HepG2 (cell line): ENCODE measurements at regions not wholly inside any gene's neighbourhood (a gene's known extent, or its start where the extent isn't known, plus 50 kb on each side); places are given as distances from the start of the nearest gene placed in this dataset.

Source experiments
- ATAC-seq: fragments of 200-7000 bp; cut with Tn5 transposase; 3 replicates; pipeline ENCODE4 v1.9.1; 2020; ENCODE audit warnings: mild to moderate bottlenecking, moderate library complexity
- BruUV-seq: library from RNA; stranded (reverse); fragments of 400-500 nt; replicated peaks from 2 replicates; lab custom pipeline; 2021; lab: Mats Ljungman, UMichigan
- CTCF ChIA-PET: fragments of 300-600 bp; formaldehyde crosslinking; extraction: SDS; loops from one replicate; lab custom pipeline; 2021; ENCODE audit warnings: low total read pairs, inconsistent platforms, low intra/inter-chr PET ratio; lab: Yijun Ruan, JAX
- POLR2A ChIA-PET: fragments of 350-600 bp; sonication (Branson Sonifier 250); formaldehyde crosslinking; loops from one replicate; lab custom pipeline; 2020; ENCODE audit warnings: antibody characterized with exemption, inconsistent platforms; lab: Yijun Ruan, JAX
- DNase-seq: peaks from one replicate; pipeline ENCODE4 v3.0.0-alpha.2; 2015; ENCODE audit warnings: low spot score
- FAIRE-seq: peaks from 3 replicates; lab custom pipeline; 2011; peaks lifted over from hg19 to GRCh38; lab: Jason Lieb, UNC
- H2AFZ ChIP-seq: one replicate; pipeline ENCODE4 v1.6.1; 2011; ENCODE audit warnings: low read length, inconsistent platforms
- H3K27ac ChIP-seq: fragments of 300-600 bp; 3 replicates; pipeline ENCODE4 v1.8.0; 2011; ENCODE audit warnings: mixed run types, mild to moderate bottlenecking, mixed read lengths, low read length, inconsistent platforms; ENCODE audit not compliant: insufficient read depth; ENCODE audit errors: extremely low read length
- H3K27me3 ChIP-seq, 2 experiments: fragments of 200-600 bp in 1 of 2; 2 replicates in 1 of 2; 3 replicates in 1 of 2; pipeline versions ENCODE4 v1.6.0 to v1.8.0; 2011; ENCODE audit warnings: low read length in 2 of 2, mild to moderate bottlenecking in 2 of 2, moderate library complexity in 2 of 2, inconsistent platforms in 1 of 2; ENCODE audit not compliant: insufficient read depth in 2 of 2, control insufficient read depth in 1 of 2
- H3K36me3 ChIP-seq, 2 experiments: fragments of 200-600 bp in 1 of 2; replicated peaks in 1 of 2; 2 replicates in 1 of 2; 3 replicates in 1 of 2; pipeline versions ENCODE4 v1.5.1 to v1.8.0; 2011; ENCODE audit warnings: low read length in 2 of 2, inconsistent platforms in 1 of 2; ENCODE audit not compliant: insufficient read depth in 2 of 2, control insufficient read depth in 1 of 2
- H3K4me1 ChIP-seq: 2 replicates; pipeline ENCODE4 v1.5.1; 2012; ENCODE audit warnings: low read length, inconsistent platforms; ENCODE audit not compliant: insufficient read depth
- H3K4me2 ChIP-seq: 2 replicates; pipeline ENCODE4 v1.6.0; 2011; ENCODE audit warnings: low read depth, low read length, inconsistent platforms
- H3K4me3 ChIP-seq, 3 experiments: fragments of 200-600 bp in 1 of 3; sonication (generic), shearing (Covaris generic) in 1 of 3; replicated peaks in 1 of 3; 2 replicates each; pipeline ENCODE4 v1.5.1; 2011 to 2016; ENCODE audit warnings: low read length in 3 of 3, inconsistent platforms in 2 of 3, low read depth in 2 of 3, mild to moderate bottlenecking in 2 of 3, control low read depth in 1 of 3, mixed read lengths in 1 of 3; ENCODE audit not compliant: insufficient read depth in 1 of 3
- H3K79me2 ChIP-seq: one replicate; pipeline ENCODE4 v1.6.1; 2011; ENCODE audit warnings: low read length, inconsistent platforms; ENCODE audit not compliant: insufficient read depth
- H3K9ac ChIP-seq: 2 replicates; pipeline ENCODE4 v1.6.0; 2011; ENCODE audit warnings: mild to moderate bottlenecking, low read depth, low read length, inconsistent platforms; ENCODE audit not compliant: insufficient read depth
- H3K9me3 ChIP-seq: 2 replicates; pipeline ENCODE4 v1.5.1; 2012; ENCODE audit warnings: mild to moderate bottlenecking, low read length
- H4K20me1 ChIP-seq: 2 replicates; pipeline ENCODE4 v1.6.0; 2011; ENCODE audit warnings: inconsistent platforms, mild to moderate bottlenecking, low read length, moderate library complexity; ENCODE audit not compliant: insufficient read depth
- ARNT2 ChIP-seq: sonication (generic); formaldehyde crosslinking; IDR thresholded peaks from 2 replicates; pipeline ENCODE4 v1.8.0; 2022; ENCODE audit warnings: mild to moderate bottlenecking, low read depth, missing genetic modification reagents, moderate library complexity
- DBP ChIP-seq: sonication (generic); formaldehyde crosslinking; IDR thresholded peaks from 2 replicates; pipeline ENCODE4 v1.4.0; 2020; ENCODE audit warnings: missing genetic modification reagents; ENCODE audit errors: not compliant biosample characterization
- HMGXB4 ChIP-seq, 2 experiments: sonication (generic) in 1 of 2; formaldehyde crosslinking in 1 of 2; IDR thresholded peaks; 2 replicates each; pipeline versions ENCODE4 v1.4.0 to v1.6.1; 2018 to 2020; ENCODE audit warnings: missing genetic modification reagents in 2 of 2, borderline replicate concordance in 1 of 2, low read depth in 1 of 2, mild to moderate bottlenecking in 1 of 2, missing biosample characterization in 1 of 2
- KIAA2018 ChIP-seq: sonication (generic); formaldehyde crosslinking; IDR thresholded peaks from 2 replicates; pipeline ENCODE4 v1.5.0; 2020; ENCODE audit warnings: mild to moderate bottlenecking, missing genetic modification reagents, borderline replicate concordance
- MLLT10 ChIP-seq: sonication (generic); formaldehyde crosslinking; IDR thresholded peaks from 2 replicates; pipeline ENCODE4 v1.4.0; 2020; ENCODE audit warnings: missing genetic modification reagents
- MNT ChIP-seq: fragments of 450-650 bp; IDR thresholded peaks from 2 replicates; pipeline ENCODE4 v1.6.1; 2016
- RAD51 ChIP-seq: fragments of 450-650 bp; IDR thresholded peaks from 2 replicates; pipeline ENCODE4 v1.6.1; 2016; ENCODE audit warnings: borderline replicate concordance
- SP1 ChIP-seq, 2 experiments: fragments of 450-650 bp in 1 of 2; sonication (generic) in 1 of 2; formaldehyde crosslinking in 1 of 2; IDR thresholded peaks; 2 replicates each; pipeline versions ENCODE4 v1.4.0 to v1.6.1; 2016 to 2020; ENCODE audit warnings: missing genetic modification reagents in 1 of 2
- TRIM24 ChIP-seq: sonication (generic); formaldehyde crosslinking; IDR thresholded peaks from 2 replicates; pipeline ENCODE4 v1.8.0; 2022; ENCODE audit warnings: mild to moderate bottlenecking, missing genetic modification reagents
- ZBTB1 ChIP-seq: sonication (generic); formaldehyde crosslinking; IDR thresholded peaks from 2 replicates; pipeline ENCODE4 v1.4.0; 2020; ENCODE audit warnings: missing genetic modification reagents, borderline replicate concordance
- ZMYM4 ChIP-seq: sonication (generic); formaldehyde crosslinking; IDR thresholded peaks from 2 replicates; pipeline ENCODE4 v1.8.1; 2023; ENCODE audit warnings: mild to moderate bottlenecking, missing genetic modification reagents
- ZNF326 ChIP-seq: sonication (generic); formaldehyde crosslinking; IDR thresholded peaks from 2 replicates; pipeline ENCODE4 v1.4.0; 2020; ENCODE audit warnings: missing genetic modification reagents, borderline replicate concordance
- ZSCAN21 ChIP-seq: sonication (generic); formaldehyde crosslinking; IDR thresholded peaks from 2 replicates; pipeline ENCODE4 v1.8.0; 2022; ENCODE audit warnings: mild to moderate bottlenecking, missing genetic modification reagents, moderate library complexity, borderline replicate concordance
- WGBS: methylation state at CpG from one replicate; pipeline ENCODE4 v1.1.6; 2017; ENCODE audit warnings: low lambda C conversion rate; 5-methylcytosine and 5-hydroxymethylcytosine counted together
- in situ Hi-C: cut with HindIII; loops from 2 replicates; pipeline ENCODE4 v1.10.0; 2017; ENCODE audit warnings: low pct_unique_long_range_greater_than_20kb; ENCODE audit not compliant: extremely low pct_ligation_motif_present
- intact Hi-C: fragments of 100-400 bp; cut with micrococcal nuclease; formaldehyde crosslinking; loops from one replicate; pipeline ENCODE4 v1.10.0; 2022; ENCODE audit not compliant: unreplicated experiment

- no peaks in the 10 kb centered on the region for H3K4me1 ChIP-seq
- no peak for FAIRE-seq
- TF ChIP-seq ZSCAN21 (CRISPR knock-in tag): no peak
- no peak for TF ChIP-seq ARNT2 (CRISPR knock-in tag)
- TF ChIP-seq RAD51: no peak
- TF ChIP-seq TRIM24 (CRISPR knock-in tag): no peak
- TF ChIP-seq ZMYM4: no peak
- no peak for TF ChIP-seq MNT
- no peak for TF ChIP-seq KIAA2018 (CRISPR knock-in tag)
- no peak for TF ChIP-seq ZNF326
- no peak for TF ChIP-seq HMGXB4 (CRISPR knock-in tag; IDR thresholded peaks at IDR 0.05; ENCODE audit: borderline replicate concordance in 1 of 2, low read depth in 1 of 2)
- TF ChIP-seq DBP (CRISPR knock-in tag): no peak
- TF ChIP-seq ZBTB1: no peak
- no peak for TF ChIP-seq SP1 (IDR thresholded peaks at IDR 0.05)
- TF ChIP-seq SP1 (CRISPR knock-in tag; IDR thresholded peaks at IDR 0.05): no peak
- no peak for TF ChIP-seq MLLT10 (CRISPR knock-in tag)
These were observed 526.2 kb downstream of the MRPL39 start for GRCh38 chr21:25081096-25081495.

More at GRCh38 chr21:25081096-25081495, 526.2 kb downstream of the MRPL39 start:
- no peaks in the 10 kb centered on the region for H4K20me1 ChIP-seq
- no peak overlapping the region for H3K4me3 ChIP-seq
- intact Hi-C loops (no loop called here), in situ Hi-C loops (no loop called here)
- ATAC-seq: no peak
- no peak overlapping the region for H3K9ac ChIP-seq
- H2AFZ ChIP-seq: no peak overlapping the region
- H3K36me3 ChIP-seq: no peaks in the 10 kb centered on the region
- BruUV-seq: no TSS peak
- POLR2A ChIA-PET: no interaction called here
- H3K9me3 ChIP-seq: peaks cover 98% of the 10 kb centered on the region
- 2% methylated on average over 4 of the region's 4 CpGs for WGBS
- no peaks in the 10 kb centered on the region for H3K27me3 ChIP-seq
- H3K27ac ChIP-seq: no peak overlapping the region
- no peak for DNase-seq
- CTCF ChIA-PET: no interaction called here
- no peaks in the 10 kb centered on the region for H3K79me2 ChIP-seq
- no peak overlapping the region for H3K4me2 ChIP-seq
